CMK (cell line): ENCODE measurements at regions not wholly inside any gene's neighbourhood (a gene's known extent, or its start where the extent isn't known, plus 50 kb on each side); places are given as distances from the start of the nearest gene placed in this dataset.
"Not testable (repeated sequence)": the region's sequence is repeated elsewhere in the genome, so short reads cannot be mapped to it uniquely, and the experiment has no call there.

ENCODE experiments used
- DNase-seq: peaks from one replicate; pipeline ENCODE4 v3.0.0-alpha.2; 2010; ENCODE audit warnings: low read depth

GRCh38 chr1:161454865-161455707, 50.2 kb upstream of the FCGR2A start:
- DNase-seq = not testable (repeated sequence)

DNA sequence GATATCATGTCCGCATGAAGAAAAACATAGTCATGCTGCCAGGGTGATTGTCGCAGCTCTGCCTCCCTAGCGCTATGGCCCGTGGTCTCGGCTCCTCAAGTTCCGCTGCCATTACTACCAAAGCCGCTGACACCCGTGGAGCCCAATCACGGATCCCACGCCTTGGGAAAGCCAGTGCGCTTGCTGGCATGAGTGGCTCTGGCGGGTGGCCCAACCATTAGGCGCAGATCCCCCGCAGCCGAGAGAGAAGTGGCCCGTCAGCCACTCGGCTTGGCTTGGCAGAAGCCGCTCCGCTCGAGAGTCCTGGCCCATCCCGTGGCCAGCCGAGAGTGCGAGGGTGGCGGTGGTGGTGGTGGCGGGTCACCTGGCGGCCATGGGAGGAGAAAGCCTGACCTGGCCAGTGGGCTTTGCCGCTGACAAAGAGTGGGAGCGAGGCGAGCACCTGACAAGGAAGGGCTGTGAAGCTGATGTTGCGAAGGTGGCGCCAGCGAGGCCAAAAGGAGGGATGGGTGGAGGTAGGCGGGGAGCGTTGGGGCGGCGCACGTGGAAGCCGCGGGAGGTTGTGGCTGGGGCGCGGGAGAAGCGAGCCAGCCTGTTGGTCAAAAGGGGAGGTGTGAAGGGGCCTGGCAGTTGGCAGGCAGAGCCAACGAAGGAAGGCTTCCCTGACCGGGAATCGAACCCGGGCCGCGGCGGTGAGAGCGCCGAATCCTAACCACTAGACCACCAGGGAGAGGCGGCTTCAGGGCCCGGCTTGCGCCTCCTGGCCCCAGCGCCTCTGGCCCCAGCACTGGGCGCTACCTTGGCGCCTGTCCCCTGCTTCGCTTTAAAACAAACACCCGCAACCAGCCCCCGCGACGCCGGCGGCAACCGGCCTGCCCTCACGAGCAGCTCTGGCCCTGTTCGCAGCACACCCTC, 51.0 kb upstream of the FCGR2A start:
- not testable (repeated sequence) for DNase-seq

GRCh38 chr1:161451698-161452348, 53.4 kb upstream of the FCGR2A start:
- DNase-seq = not testable (repeated sequence)

DNA sequence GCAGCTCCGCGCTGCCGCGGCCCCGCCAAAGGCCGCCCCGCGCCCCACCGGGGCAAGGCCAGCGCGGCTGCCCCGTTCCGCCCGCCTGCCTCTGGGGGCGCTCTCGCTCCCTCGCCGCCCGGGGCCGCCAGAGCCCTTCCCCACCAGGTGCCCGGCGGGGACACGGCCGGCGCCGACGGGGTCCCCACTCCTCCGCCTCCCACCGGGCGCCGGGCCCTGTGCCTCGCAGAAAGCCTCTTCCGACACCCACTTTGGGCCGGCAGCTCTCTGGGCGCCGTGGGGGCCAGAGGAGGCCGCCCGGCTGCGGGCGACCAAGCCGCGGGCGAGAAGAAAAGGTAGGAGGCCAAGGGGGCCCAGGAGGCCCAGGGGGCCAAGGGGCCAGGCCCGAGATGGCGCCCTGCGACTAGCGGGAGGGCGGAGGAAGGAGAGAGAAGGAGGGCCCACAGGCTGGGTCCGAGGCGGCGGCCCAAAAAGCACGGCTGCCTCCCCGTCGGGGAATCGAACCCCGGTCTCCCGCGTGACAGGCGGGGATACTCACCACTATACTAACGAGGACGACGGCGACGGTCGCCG, 57.4 kb upstream of the FCGR2A start:
- DNase-seq = not testable (repeated sequence)

DNA sequence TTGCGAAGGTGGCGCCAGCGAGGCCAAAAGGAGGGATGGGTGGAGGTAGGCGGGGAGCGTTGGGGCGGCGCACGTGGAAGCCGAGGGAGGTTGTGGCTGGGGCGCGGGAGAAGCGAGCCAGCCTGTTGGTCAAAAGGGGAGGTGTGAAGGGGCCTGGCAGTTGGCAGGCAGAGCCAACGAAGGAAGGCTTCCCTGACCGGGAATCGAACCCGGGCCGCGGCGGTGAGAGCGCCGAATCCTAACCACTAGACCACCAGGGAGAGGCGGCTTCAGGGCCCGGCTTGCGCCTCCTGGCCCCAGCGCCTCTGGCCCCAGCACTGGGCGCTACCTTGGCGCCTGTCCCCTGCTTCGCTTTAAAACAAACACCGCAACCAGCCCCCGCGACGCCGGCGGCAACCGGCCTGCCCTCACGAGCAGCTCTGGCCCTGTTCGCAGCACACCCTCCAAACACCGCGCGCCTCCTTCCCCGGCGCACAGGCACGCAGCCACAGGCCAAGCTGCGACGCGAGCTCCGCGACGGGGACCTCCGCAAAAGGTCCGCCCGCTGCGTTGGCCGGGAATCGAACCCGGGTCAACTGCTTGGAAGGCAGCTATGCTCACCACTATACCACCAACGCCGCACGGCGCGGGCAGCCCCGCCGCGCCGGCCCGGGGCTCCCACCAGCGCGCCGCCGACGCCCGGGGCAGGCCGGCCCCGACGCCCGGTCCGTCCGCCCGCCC, 58.1 kb upstream of the FCGR2A start:
- not testable (repeated sequence) for DNase-seq

- not testable (repeated sequence) for DNase-seq
Measured at GRCh38 chr1:161444725-161445124, 60.5 kb upstream of the FCGR2A start.

DNA sequence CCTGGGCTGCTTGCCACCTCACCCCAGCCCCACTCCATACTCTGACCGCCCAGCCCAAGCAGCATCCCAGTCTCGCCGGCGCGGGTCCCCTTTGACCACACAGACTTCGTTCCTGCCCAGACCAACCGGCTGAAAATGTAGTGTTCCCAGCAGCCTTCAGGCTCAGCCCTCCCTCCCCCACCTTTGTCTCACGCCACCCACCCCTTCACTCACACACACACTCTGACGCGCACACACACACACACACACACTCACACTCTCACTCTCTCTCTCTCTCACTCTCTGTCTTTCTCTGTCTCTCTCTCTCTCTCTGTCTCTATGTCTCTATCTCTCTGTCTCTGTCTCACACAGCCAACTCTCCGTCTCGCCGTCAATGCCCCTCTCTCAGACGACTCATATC, 61.0 kb upstream of the FCGR2A start:
- DNase-seq = not testable (repeated sequence)

GRCh38 chr1:161440312-161440894, 64.9 kb upstream of the FCGR2A start:
- peak; percentile 84 for DNase-seq

DNA sequence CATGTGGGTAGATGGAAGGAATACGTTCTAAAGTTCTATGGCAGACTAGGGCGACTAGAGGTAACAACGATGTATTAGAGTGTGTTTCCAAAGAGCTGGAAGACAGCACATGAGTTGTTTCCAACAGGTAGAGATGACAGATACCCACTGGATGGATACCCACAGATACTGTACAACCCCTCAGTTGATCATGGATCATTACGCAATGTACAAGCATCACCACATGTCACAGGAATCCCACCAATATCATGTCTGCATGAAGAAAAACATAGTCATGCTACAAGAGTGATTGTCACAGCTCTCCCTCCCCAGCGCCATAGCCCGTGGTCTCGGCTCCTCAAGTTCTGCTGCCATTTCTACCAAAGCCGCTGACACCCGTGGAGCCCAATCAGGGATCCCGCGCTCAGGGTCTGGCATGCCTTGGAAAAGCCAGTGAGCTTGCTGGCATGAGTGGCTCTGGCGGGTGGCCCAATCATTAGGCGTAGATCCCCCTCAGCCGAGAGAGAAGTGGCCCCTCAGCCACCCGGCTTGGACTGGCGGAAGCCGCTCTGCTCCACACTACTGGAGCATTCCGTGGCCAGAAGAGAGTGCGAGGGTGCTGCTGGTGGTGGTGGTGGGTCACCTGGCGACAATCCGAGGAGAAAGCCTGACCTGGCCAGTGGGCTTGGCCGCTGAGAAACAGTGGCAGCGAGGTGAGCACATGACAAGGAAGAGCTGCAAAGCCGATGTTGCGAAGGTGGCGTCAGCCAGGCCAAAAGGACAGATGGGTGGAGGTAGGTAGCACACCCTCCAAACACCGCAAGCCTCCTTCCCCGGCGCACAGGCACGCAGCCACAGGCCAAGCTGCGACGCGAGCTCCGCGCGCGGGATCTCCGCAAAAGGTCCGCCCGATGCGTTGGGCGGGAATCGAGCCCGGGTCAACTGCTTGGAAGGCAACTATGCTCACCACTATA, 65.7 kb upstream of the FCGR2A start:
- no peak for DNase-seq

DNA sequence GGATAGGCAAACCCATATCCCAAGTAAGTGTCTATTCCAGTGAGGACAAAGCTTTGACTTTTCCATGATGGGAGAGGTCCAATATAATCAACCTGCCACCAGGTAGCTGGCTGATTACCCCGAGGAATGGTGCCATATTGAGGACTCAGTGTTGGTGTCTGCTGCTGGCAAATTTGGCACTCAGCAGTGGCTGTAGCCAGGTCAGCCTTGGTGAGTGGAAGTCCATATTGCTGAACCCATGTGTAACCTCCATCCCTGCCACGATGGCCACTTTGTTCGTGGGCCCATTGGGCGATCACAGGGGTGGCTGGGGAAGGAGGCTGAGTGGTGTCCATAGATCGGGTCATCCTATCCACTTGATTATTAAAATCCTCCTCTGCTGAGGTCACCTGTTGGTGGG, 65.5 kb upstream of the CFAP126 start:
- DNase-seq = not testable (repeated sequence)

GRCh38 chr1:161432091-161432490, 64.4 kb upstream of the CFAP126 start:
- no peak for DNase-seq

- no peak for DNase-seq
Measured at GRCh38 chr1:161427733-161428516, 60.2 kb upstream of the CFAP126 start.

- DNase-seq = not testable (repeated sequence)
Measured at GRCh38 chr1:161422914-161423313, 55.2 kb upstream of the CFAP126 start.

DNA sequence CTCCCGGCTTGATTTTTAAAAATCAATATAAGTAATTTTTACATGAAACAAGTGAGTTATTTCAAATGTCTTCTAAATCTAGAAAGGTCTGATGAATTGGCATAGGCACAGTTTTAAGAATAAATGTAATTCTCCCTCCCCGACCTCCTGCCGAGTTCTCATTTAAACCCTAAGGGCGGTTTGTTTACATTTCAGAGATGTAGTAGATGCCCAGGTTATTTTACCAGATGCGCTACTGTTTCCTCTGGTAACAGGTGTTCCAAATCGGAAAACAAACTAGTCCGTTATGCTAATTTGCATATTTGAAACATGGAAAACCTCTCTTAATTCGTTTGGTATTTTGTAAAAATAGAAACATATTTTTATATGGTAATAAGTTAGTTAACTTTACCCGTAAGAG, 53.8 kb upstream of the CFAP126 start:
- DNase-seq = no peak

DNA sequence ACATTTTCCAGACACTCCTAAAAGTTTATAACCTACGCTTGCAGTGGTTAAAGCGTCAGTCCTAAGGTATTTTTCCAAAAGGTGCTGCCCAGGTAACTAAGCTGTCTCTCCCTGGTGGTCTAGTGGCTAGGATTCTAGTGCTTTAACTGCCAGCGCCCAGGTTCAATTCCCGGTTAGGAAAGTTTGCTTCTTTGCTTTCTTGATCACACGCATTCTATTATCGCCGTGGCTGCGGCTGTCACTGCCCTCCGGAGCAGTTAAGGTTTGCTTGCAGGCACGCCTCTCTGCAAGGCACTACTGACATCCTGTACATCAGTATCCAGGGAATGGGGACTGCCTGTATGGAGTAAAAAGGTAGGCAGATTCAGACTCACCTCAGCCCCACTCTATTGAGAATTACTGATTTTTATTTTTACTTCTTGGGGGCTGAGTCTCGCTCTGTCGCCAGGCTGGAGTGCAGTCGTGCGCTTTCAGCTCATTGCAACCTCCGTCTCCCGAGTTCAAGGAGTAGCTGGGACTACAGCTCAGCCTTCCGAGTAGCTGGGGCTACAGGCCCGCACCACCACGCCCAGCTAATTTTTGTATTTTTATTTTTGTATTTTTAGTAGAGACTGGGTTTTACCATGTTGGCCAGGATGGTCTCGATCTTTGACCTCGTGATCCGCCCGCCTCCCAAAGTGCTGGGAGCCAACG, 53.2 kb upstream of the CFAP126 start:
- no peak for DNase-seq

DNA sequence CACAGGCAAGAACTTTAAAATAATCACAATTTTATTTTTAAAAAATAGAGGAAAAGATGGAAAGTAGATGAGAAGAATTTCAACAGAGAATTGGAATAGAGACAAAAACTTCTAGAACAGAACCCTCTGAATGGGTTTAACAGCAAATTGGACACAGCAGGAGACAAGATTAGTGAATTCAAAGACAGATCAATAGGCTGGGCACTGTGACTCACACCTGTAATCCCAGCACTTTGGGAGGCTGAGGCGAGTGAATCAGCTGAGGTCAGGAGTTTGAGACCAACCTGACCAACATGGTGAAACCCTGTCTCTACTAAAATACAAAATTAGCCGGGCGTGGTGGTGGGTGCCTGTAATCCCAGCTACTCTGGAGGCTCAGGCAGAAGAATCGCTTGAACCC, 49.9 kb upstream of the CFAP126 start:
- not testable (repeated sequence) for DNase-seq
